NCI-H460 (cell line): ENCODE measurements at regions not wholly inside any gene's neighbourhood (a gene's known extent, or its start where the extent isn't known, plus 50 kb on each side); places are given as distances from the start of the nearest gene placed in this dataset.
"Not testable (repeated sequence)": the region's sequence is repeated elsewhere in the genome, so short reads cannot be mapped to it uniquely, and the experiment has no call there.

Source experiments
- DNase-seq: peaks from one replicate; pipeline ENCODE4 v3.0.0-alpha.2; 2016; ENCODE audit warnings: low read depth; ENCODE audit errors: extremely low read depth

- peak; percentile 9 for DNase-seq
These were observed 175.3 kb downstream of the MBL2 start for GRCh38 chr10:52597189-52597863.

DNA sequence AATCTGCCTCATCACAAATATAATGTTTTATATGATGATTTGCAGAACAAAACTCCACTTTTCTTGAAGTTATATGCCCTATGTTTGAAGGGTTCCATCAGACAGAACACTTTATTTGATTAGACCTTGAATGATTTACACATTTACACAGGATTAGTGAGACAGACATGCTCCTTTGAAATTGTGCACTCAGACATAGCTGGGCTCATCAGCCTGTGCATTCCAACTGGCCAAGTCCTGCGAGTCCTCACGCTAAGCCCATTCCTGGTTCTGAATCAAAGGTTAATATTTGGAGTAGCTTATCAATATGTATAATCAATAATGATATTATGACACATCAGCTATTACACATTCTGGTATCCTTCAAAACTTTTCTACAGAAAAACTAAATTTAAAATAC, 173.6 kb downstream of the MBL2 start:
- DNase-seq, result no peak

GRCh38 chr10:52599551-52600200, 172.9 kb downstream of the MBL2 start:
- DNase-seq, result no peak

DNA sequence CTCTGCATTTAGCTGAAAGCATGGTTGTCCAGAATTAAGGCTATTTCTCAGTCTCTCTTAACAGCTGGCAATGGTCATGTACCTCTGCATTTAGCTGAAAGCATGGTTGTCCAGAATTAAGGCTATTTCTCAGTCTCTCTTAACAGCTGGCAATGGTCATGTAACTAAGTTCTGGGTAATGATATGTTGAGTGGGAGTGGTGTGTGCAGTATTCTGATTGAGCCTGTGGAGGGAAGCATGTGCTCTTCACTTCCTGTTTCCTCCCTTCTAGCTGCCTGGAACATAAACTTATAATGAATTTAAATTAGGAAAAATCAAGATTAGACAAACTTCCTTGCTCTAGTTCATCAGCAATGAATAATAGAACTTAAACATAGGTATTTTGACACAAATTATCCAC, 168.5 kb downstream of the MBL2 start:
- DNase-seq, result not testable (repeated sequence)

DNA sequence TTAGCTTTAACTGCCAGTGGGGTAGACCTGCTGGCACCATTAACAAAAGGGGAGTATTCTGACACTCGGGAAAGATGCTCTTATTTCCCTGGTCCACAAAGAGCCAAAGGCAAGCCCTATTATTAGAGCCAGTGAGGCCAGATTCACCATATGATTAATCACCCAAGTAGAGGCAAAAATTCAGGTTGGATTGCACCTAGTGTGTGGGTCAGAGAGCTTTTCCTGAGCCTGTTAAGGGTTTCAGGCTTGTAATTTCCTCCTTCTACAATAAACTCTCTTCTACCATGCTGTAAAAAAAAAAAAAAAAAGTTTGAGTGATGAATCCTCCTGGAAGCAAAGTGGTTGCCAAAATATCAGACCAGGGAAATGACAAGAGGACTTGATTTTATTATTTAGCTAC, 163.5 kb downstream of the MBL2 start:
- no peak for DNase-seq

DNA sequence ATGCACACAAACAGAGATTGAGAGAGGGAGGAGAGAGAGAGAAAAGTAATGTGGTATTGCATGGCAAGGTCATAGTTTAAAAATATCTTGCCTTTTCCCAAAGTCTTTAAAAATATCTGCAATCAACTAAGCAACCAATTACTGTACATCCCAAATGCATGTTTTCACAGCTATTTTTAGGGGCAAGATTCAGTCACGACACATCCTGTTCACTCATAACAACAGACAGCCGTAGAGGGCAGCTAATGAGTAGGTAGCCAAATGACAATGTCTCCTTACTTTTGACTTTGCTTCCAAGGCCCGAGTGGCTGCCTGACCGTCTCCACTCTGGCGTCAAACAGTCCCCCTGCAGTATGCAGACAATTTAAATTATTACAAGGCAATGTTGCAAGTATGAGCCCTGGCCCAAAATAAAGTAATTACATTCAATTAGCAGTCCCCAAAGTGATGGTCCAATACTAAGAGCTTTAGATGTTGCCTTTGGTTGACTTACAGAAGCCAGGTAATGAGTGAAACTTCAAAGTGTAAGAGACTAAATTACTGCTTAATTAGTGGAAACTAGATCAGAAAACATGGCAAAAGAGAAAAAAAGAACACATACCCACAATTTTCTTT, 162.9 kb downstream of the MBL2 start:
- no peak for DNase-seq

- DNase-seq, result no peak
These were observed 157.3 kb downstream of the MBL2 start for GRCh38 chr10:52615331-52615730.

GRCh38 chr10:52615756-52616394, 156.7 kb downstream of the MBL2 start:
- no peak for DNase-seq

DNA sequence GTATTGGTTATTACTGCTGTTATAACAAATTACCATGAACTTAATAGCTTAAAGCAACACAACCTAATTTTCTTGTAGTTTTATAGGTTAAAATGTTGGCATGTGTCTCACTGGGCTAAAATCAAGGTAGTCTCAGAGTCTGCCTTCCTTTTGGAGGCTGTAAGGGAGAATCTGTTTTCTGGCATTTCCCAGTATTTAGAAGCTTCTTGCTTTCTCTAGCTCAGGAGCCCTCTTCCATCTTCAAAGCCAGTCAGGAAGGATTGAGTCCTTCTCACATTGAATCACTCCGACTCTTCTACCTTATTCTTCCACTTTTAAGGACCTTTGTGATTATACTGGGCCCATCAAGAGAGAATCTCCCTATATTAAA, 156.2 kb downstream of the MBL2 start:
- no peak for DNase-seq

- no peak for DNase-seq
These were observed 155.2 kb downstream of the MBL2 start for GRCh38 chr10:52617346-52617745.

DNA sequence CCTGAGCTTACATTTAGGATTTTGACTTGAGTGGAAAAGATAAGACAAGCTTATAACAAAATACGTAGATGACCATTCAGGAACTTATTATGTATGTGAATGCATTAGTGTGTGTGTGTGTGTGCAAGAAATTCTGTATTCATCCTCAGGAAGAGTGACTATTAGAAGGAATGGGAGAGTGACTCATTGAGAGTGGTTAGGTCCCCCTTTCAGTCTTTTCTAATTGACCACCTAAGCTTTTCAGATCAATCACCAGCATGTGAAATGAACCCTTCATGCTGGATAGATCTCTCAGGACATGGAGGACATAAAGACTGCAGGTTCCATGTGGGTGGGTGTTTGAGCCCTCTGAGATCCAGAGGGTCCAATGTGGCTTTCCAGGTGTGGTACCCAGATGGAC, 153.5 kb downstream of the MBL2 start:
- no peak for DNase-seq

- no peak for DNase-seq
These were observed 150.9 kb downstream of the MBL2 start for GRCh38 chr10:52621635-52622079.

GRCh38 chr10:52623761-52624160, 148.8 kb downstream of the MBL2 start:
- DNase-seq, result no peak

- DNase-seq, result no peak
These were observed 145.3 kb downstream of the MBL2 start for GRCh38 chr10:52627279-52627678.

- DNase-seq, result no peak
These were observed 141.4 kb downstream of the MBL2 start for GRCh38 chr10:52631146-52631545.

DNA sequence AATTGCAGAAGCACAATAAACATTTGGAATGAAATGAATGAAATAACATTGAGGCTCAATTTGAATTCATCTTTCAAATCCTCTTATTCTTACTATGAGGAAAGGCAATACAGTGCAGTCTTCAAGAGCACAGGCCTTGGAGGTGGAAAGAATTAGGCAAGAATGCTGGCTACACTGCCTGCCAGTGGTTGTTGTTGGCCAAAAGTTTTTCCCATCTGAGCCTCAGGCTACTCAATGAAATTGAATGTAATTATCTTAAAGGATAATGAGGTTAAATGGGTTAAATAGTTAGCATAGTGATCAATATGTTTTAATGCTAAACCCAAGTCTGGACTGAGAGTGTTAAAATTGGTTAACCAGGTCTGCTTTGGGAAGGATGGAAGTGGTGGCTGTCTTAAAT, 140.9 kb downstream of the MBL2 start:
- DNase-seq, result no peak

DNA sequence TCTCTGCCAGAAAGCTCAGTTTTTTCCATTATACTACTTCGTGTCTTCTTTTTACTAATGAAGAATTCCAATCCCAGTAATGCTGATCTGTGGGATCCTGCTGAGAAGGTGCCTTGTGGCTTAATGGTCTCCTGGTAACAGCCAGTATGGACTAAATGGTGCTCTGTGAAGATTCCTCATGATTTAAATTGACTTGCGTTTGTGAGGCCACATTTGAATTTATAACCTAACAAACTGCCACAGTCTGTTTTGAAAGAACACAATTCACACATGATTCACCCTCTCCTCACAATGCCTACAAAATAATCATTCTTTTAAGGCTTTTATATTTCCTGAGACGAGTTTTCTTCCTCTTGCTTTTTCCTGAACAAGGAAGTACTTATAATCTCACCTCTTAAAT, 140.0 kb downstream of the MBL2 start:
- no peak for DNase-seq

- DNase-seq, result no peak
These were observed 139.3 kb downstream of the MBL2 start for GRCh38 chr10:52633266-52633665.

GRCh38 chr10:52635651-52636050, 136.9 kb downstream of the MBL2 start:
- no peak for DNase-seq

DNA sequence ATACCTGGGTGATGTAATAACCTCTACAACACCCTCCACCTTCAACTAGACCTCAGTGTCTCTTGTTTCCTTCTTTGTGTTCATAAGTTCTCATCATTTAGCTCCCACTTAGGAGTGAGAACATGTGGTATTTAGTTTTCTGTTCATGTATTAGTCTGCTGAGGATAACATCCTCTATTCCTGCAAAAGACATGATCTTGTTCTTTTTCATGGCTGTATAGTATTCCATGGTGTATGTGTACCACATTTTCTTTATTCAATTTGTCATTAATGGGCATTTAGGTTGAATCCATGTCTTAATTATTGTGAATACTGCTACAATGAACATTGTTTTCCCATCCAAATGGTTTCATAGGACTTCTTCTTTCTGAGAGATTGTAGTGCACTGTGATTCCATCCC, 135.7 kb downstream of the MBL2 start:
- DNase-seq, result no peak

DNA sequence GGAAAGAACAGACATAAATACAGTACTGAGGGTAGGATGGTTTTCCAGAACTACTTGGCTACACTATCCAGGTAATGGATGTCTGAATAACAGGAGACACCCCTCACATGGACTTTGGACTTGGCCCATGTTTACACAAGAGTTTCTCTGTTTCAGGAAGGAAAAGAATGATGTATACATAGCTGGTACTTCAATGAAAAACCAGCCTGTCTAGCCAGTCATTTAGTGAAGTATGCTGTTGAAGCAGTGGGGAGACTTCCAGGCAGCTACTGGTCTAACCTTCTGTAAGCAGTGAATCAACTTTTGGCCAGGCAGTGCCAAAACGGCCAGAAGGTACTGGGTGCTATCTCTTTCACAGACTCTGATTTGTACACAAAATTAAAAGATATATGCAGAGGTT, 135.0 kb downstream of the MBL2 start:
- no peak for DNase-seq

DNA sequence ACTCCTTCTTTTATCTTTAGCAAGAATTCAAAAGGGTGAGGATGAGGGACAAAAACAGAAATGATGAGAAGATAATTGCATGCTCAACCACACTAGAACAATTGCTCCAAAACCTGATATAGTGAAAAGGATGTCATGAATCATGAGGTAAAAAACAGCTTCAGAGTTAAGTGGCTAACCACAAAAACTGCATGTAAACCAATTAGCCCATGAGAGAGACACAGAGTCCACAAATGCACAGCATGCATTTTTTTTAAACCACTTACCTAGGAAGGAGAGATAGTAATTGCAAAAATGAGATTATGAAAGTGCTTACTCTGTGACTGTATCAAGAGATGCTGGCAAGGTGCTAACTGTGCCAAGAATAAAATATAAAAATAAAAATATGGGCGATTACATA, 132.9 kb downstream of the MBL2 start:
- no peak for DNase-seq
